Transverse colon (tissue), 4 donors: ENCODE measurements at regions not wholly inside any gene's neighbourhood (a gene's known extent, or its start where the extent isn't known, plus 50 kb on each side); places are given as distances from the start of the nearest gene placed in this dataset.

Source experiments
- POLR2A ChIP-seq: fragments of 450-650 bp; IDR thresholded peaks from one replicate; pipeline ENCODE4 v1.6.1; 2016; ENCODE audit warnings: antibody characterized with exemption, mild to moderate bottlenecking, moderate library complexity
- POLR2AphosphoS5 ChIP-seq, 3 donors: sonication (generic); formaldehyde crosslinking; IDR thresholded peaks; one replicate each; pipeline ENCODE4 v1.6.1; 2016; ENCODE audit warnings: antibody characterized with exemption in 3 of 3
- TF ChIP-seq, protein P1 (sequence below), 5 experiments: fragments of 200-600 bp in 3 of 5; fragments of 450-650 bp in 2 of 5; sonication (generic) in 3 of 5; IDR thresholded peaks; 1 replicate in 2 of 5; 2 replicates in 3 of 5; pipeline ENCODE4 v1.5.1; 2016 to 2017; ENCODE audit warnings: antibody characterized with exemption in 5 of 5, inconsistent platforms in 3 of 5, mild to moderate bottlenecking in 2 of 5, moderate library complexity in 1 of 5

DNA sequence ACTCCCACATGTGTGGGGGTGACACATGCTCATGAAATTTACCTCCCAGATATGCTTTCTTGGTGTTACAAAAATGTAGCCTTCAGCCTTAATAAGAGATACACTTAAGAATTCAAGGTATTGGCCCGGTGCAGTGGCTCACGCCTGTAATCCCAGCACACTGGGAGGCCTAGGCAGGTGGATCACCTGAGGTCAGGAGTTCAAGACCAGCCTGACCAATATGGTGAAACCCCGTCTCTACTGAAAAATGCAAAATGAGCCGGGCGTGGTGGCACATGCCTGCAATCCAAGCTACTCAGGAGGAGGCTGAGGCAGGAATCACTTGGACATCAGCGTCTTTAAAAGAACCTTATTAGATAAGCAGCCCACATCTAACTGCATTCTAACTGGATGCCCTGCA lies 614.3 kb upstream of the CDH4 start:
- TF ChIP-seq, protein P1, sequence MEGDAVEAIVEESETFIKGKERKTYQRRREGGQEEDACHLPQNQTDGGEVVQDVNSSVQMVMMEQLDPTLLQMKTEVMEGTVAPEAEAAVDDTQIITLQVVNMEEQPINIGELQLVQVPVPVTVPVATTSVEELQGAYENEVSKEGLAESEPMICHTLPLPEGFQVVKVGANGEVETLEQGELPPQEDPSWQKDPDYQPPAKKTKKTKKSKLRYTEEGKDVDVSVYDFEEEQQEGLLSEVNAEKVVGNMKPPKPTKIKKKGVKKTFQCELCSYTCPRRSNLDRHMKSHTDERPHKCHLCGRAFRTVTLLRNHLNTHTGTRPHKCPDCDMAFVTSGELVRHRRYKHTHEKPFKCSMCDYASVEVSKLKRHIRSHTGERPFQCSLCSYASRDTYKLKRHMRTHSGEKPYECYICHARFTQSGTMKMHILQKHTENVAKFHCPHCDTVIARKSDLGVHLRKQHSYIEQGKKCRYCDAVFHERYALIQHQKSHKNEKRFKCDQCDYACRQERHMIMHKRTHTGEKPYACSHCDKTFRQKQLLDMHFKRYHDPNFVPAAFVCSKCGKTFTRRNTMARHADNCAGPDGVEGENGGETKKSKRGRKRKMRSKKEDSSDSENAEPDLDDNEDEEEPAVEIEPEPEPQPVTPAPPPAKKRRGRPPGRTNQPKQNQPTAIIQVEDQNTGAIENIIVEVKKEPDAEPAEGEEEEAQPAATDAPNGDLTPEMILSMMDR (IDR thresholded peaks at IDR 0.05), result no peak
- no peak for TF ChIP-seq POLR2A
- TF ChIP-seq POLR2AphosphoS5 (IDR thresholded peaks at IDR 0.05), result no peak
